IPS-NIHi7 (cell line): ENCODE measurements at regions not wholly inside any gene's neighbourhood (a gene's known extent, or its start where the extent isn't known, plus 50 kb on each side); places are given as distances from the start of the nearest gene placed in this dataset.
A peak's percentile ranks its signal among the peaks of the same experiment; 100 is the strongest.

ENCODE experiments used
- DNase-seq: peaks from one replicate; pipeline ENCODE4 v3.0.0; 2012; ENCODE audit warnings: mixed read lengths; ENCODE audit errors: extremely low spot score

DNA sequence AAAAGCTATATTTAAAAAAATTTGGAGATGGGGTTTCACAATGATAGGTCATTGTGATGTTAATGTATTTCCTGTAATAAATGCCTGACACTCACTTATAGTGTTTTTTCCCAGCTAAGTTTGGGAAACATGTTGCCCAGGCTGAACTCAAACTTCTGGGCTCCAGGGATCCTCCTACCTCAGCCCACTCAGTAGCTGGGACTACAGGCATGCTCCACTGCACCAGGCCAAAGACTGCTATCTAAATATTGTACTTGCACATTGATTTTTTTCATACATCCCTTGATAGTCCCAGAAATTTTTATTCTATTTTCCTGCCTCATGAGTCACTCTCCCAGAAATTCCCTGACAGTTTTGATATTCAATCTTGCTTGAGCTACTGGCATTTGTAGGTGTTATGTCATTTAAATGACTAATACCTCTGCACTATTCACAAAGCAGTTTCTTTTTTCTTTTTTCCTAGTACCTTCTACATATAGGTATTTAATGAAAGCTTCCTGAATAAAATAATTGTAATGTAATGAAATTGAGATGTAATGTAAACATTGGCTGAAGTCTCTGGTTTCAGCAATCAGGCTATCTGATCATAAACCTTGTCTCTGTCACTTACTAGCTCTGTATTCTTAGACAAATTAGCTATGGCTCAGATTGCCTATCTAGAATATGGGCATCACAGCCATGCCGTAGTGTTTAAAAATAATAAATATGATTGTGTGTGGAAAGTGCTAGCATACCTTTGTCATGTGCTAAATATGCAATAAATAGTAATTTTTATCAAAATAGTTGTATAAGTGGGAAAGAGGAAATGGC, 1973.0 kb upstream of the AGA start:
- no peak for DNase-seq

DNA sequence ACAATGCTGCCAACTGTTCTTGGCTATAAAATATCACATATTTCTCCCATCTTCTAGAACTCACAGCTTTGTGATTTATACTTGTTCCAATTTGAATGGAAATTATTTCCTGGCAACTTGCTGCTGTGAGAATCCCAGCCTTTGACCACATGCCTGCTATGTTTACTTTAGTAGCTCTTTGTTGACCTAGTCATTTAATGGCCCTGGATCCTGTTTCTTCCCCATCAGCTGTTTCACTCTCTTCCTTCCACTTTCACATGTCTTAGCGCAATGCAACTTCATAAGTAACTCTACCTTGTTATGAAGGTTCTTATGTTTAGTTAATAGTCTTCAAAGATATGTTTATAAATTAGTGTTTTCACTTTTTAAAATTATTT, 1973.6 kb upstream of the AGA start:
- DNase-seq = peak; percentile 16

- DNase-seq = no peak
These were observed 1975.1 kb upstream of the AGA start for GRCh38 chr4:179417357-179417756.

GRCh38 chr4:179437962-179438361, 1995.7 kb upstream of the AGA start:
- DNase-seq = no peak

DNA sequence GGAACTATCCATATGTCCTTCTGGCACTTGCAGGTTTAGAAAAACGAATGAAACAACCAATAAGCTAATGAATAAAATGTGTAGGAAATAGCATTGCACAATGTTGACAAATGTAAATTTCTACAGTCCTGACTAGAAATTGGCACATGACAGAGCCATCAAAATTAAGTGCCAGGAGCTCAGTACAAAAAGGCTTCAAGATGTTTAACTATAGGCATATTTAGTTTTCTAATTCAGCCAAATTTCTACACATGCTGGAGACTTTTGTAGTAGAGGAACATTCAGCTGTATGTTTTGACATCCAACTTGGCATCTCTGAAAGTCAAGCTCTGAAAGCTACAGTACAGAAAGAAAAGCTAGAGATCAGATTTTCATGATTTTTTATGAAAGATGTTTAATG, 1999.4 kb upstream of the AGA start:
- DNase-seq = no peak

DNA sequence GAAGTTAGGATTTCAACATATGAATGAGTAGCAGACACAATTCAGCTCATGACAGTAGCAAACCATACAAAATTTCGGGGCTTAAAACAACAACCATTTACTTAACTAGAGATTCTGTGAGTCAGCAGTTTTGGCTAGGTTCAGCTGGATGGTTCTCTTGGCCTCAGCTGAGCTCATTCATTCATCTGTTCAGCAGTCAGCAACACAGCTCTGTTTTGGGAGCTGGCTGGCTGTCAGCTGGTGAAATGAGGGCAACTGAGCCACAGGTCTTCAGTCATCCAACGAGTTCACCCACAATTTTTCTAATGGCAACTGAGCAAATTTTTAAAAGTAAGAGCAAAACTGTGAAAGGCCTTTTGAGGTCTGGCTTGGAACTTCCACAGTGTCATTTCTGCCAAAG, 2005.1 kb upstream of the AGA start:
- DNase-seq = no peak

DNA sequence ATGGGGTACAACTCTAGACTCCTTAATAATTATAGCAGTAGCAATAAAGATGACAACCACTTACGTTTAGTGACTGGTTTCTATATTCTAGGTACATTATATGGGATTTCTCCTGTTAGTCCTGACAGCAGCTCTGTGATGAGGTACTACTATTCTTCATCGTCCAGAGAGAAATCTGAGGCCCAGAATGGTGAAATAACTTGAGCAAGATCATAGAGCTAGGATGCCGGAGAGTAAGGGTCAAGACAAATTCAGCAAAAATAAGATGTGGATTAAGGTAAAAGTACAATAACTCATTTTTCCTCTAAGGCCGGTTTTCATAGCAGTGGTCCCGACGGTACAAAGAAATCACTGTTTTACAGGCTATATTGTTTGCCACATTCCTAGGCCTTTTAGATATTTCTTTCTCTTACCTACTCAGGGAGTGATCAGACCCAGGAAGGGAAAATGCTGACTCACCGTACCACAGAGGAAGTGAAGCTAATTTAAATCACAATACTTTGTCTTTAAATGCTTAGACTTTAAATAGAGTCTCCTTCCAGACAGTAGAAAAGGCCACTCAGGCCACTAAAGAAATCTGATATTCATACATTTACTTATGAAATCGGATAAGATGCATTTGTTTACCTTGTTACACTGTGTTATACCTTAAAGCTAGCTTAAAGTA, 2023.0 kb upstream of the AGA start:
- peak; percentile 21 for DNase-seq

GRCh38 chr4:179467878-179468277, 2025.6 kb upstream of the AGA start:
- no peak for DNase-seq

- DNase-seq = no peak
These were observed 2029.9 kb upstream of the AGA start for GRCh38 chr4:179472164-179472563.

- no peak for DNase-seq
These were observed 2036.4 kb upstream of the AGA start for GRCh38 chr4:179478608-179479007.

GRCh38 chr4:179485781-179486180, 2043.5 kb upstream of the AGA start:
- DNase-seq = no peak

- no peak for DNase-seq
These were observed 2044.5 kb upstream of the AGA start for GRCh38 chr4:179486570-179487335.

GRCh38 chr4:179492260-179493080, 2050.2 kb upstream of the AGA start:
- DNase-seq = no peak

- no peak for DNase-seq
These were observed 2061.7 kb upstream of the AGA start for GRCh38 chr4:179503976-179504375.

DNA sequence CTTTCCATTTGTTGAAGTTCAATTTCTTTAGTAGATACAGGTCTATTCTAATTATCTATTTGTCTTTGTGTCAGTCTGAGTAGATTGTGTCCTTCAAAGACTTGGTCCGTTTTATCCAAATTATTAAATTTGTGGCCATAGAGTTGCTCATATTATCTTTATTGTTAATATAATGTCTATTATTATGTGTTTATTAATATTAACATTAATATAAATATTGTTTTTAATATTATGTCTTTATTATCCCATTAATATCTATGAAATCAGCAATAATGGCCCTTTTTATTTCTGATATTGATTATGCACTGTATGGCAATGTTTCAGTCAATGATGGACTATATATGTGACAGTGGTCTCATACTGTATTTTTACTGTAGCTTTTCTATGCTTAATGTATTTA, 2067.3 kb upstream of the AGA start:
- no peak for DNase-seq

DNA sequence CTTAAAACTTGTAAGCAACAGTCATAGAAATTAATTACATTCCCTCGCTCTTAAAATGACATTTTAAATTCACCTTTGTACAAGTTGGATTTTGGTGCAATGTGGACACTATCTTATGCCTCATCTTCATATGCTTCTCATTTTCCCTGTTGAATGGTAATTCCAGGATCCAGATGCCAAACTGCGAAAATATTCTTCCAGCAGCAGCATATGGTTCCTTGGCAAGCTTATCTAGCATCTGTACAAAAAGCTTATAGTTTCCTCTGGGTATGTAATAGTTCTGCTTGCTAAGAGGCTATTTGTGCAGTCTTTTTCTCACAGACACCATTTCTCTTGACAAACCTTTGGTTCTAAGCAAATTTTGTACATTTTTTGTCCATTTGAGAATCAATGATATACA, 2079.7 kb upstream of the AGA start:
- no peak for DNase-seq

- no peak for DNase-seq
These were observed 2088.7 kb upstream of the AGA start for GRCh38 chr4:179530958-179531357.

DNA sequence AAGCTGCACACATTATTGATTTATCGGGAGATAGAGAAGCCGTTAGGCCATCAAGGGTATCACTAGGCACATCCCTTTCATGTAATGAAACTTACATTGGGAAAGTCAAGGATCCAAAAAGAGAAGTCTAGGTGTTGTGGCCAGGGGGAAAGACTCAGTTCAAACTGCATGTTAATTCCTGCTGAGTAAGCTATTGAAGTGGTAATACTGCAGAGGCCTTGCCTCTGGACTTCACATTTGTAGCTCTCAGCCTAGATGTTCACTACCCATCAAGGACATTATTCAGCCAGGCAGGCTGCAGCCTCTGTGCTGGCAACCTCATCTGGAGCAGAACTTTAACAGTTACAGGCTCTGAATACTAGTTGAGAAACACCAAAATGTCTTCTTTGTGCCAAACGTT, 2094.5 kb upstream of the AGA start:
- DNase-seq = peak; percentile 15

- no peak for DNase-seq
These were observed 2097.4 kb upstream of the AGA start for GRCh38 chr4:179539641-179540040.

GRCh38 chr4:179543771-179544170, 2101.5 kb upstream of the AGA start:
- DNase-seq = no peak

DNA sequence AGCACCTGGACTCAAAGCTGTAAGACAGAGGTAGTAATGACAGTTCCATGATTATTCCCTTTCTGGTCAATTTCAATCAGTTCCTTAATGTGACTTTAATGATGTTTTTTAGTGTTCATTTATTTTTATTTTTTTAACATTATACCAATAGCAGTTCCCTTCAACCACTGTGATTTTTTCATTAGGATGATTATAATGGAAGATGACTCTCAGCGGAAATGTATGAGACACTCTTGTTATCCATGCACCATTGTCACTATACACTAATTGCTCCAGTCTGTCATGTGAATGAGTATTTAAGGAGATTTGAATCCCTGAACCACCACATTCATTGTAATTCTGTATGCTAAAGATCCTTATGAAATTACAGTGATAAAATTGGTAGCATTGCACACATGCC, 2102.3 kb upstream of the AGA start:
- DNase-seq = no peak

- DNase-seq = no peak
These were observed 2109.9 kb upstream of the AGA start for GRCh38 chr4:179552131-179552530.
